HCT116 (cell line): ENCODE measurements at regions not wholly inside any gene's neighbourhood (a gene's known extent, or its start where the extent isn't known, plus 50 kb on each side); places are given as distances from the start of the nearest gene placed in this dataset.

Source experiments
- EZH2 ChIP-seq: fragments of 200-600 bp; sonication (generic); IDR thresholded peaks from 2 replicates; pipeline ENCODE4 v1.6.1; 2017; ENCODE audit warnings: antibody characterized with exemption, mixed run types
- EZH2phosphoT487 ChIP-seq: fragments of 200-600 bp; IDR thresholded peaks from 2 replicates; pipeline ENCODE4 v1.6.1; 2018; ENCODE audit warnings: antibody characterized with exemption, borderline replicate concordance
- JUND ChIP-seq: IDR thresholded peaks from 2 replicates; pipeline ENCODE4 v1.6.1; 2012
- POLR2A ChIP-seq: IDR thresholded peaks from 2 replicates; pipeline ENCODE4 v1.7.0; 2011; ENCODE audit warnings: borderline replicate concordance; ENCODE audit not compliant: insufficient read depth, insufficient read length; ENCODE audit errors: extremely low read depth
- POLR2AphosphoS5 ChIP-seq: IDR thresholded peaks from 2 replicates; pipeline ENCODE4 v1.6.1; 2011; ENCODE audit warnings: mild to moderate bottlenecking, low read depth, low read length, moderate library complexity
- RAD21 ChIP-seq: IDR thresholded peaks from 2 replicates; pipeline ENCODE4 v1.6.1; 2012; ENCODE audit warnings: low read depth, mild to moderate bottlenecking
- SRF ChIP-seq: IDR thresholded peaks from 2 replicates; pipeline ENCODE4 v1.6.1; 2012; ENCODE audit warnings: low read depth
- TCF7L2 ChIP-seq: IDR thresholded peaks from 2 replicates; pipeline ENCODE4 v1.7.0; 2011; ENCODE audit warnings: borderline replicate concordance, inconsistent platforms; ENCODE audit not compliant: insufficient read depth, insufficient read length; ENCODE audit errors: extremely low read depth
- YY1 ChIP-seq: IDR thresholded peaks from 2 replicates; pipeline ENCODE4 v1.6.1; 2011; ENCODE audit warnings: low read length, low read depth, moderate library complexity, mild to moderate bottlenecking; ENCODE audit not compliant: insufficient replicate concordance; ENCODE audit errors: extremely low read depth
- ZFX ChIP-seq: fragments of 450-650 bp; IDR thresholded peaks from 2 replicates; pipeline ENCODE4 v1.6.1; 2017
- ZNF274 ChIP-seq: fragments of 200-500 bp; sonication (Bioruptor generic); IDR thresholded peaks from 2 replicates; pipeline ENCODE4 v1.6.1; 2014; ENCODE audit warnings: mild to moderate bottlenecking, low read depth, low read length, inconsistent platforms
- TF ChIP-seq, protein P1 (sequence below), 3 experiments: fragments of 200-600 bp in 1 of 3; sonication (generic) in 1 of 3; IDR thresholded peaks in 2 of 3; conservative IDR thresholded peaks in 1 of 3; 2 replicates each; pipeline ENCODE4 v1.5.1; 2012 to 2017; ENCODE audit warnings: low read depth in 2 of 3, low read length in 2 of 3, antibody characterized with exemption in 1 of 3, borderline replicate concordance in 1 of 3, control low read depth in 1 of 3, mild to moderate bottlenecking in 1 of 3, mixed read lengths in 1 of 3, mixed run types in 1 of 3, moderate library complexity in 1 of 3; ENCODE audit not compliant: insufficient read depth in 1 of 3
- TF ChIP-seq, protein P2 (sequence below): IDR thresholded peaks from 2 replicates; pipeline ENCODE4 v1.6.1; 2011; ENCODE audit warnings: mild to moderate bottlenecking, low read length, moderate library complexity; ENCODE audit not compliant: insufficient replicate concordance; ENCODE audit errors: extremely low read depth
- TF ChIP-seq, protein P3 (sequence below): IDR thresholded peaks from 2 replicates; pipeline ENCODE4 v1.6.1; 2012; ENCODE audit warnings: low read depth

DNA sequence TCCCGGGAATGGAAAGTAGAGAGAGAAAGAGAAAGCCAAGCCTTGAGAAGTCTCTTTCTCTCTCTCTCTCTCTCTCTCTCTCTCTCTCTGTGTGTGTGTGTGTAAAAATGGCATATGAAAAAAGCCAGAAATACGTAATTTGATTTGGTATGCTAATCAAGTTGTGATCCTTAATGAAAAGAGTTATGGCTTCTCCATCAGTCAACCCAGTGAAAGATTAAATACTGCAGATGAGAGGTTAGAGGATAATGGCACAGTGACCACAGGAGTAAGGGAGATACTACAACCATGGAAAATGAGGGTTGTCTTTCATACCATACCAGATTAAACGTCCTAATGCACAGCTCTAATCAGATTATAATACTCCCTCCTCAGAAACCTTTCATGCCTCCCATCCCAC, 193.5 kb upstream of the SOX2 start:
- TF ChIP-seq ZNF274 (no peak), POLR2A (no peak), YY1 (no peak), JUND (no peak), POLR2AphosphoS5 (no peak), EZH2 (no peak), RAD21 (no peak), ZFX (no peak), TCF7L2 (no peak), SRF (no peak), EZH2phosphoT487 (no peak)
- TF ChIP-seq, protein P1, sequence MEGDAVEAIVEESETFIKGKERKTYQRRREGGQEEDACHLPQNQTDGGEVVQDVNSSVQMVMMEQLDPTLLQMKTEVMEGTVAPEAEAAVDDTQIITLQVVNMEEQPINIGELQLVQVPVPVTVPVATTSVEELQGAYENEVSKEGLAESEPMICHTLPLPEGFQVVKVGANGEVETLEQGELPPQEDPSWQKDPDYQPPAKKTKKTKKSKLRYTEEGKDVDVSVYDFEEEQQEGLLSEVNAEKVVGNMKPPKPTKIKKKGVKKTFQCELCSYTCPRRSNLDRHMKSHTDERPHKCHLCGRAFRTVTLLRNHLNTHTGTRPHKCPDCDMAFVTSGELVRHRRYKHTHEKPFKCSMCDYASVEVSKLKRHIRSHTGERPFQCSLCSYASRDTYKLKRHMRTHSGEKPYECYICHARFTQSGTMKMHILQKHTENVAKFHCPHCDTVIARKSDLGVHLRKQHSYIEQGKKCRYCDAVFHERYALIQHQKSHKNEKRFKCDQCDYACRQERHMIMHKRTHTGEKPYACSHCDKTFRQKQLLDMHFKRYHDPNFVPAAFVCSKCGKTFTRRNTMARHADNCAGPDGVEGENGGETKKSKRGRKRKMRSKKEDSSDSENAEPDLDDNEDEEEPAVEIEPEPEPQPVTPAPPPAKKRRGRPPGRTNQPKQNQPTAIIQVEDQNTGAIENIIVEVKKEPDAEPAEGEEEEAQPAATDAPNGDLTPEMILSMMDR (IDR thresholded peaks at IDR 0.05 in 2 of 3, conservative IDR thresholded peaks at IDR 0.05 in 1 of 3; ENCODE audit: borderline replicate concordance in 1 of 3, insufficient read depth in 1 of 3, low read depth in 2 of 3, low read length in 2 of 3): no peak
- TF ChIP-seq, protein P2, sequence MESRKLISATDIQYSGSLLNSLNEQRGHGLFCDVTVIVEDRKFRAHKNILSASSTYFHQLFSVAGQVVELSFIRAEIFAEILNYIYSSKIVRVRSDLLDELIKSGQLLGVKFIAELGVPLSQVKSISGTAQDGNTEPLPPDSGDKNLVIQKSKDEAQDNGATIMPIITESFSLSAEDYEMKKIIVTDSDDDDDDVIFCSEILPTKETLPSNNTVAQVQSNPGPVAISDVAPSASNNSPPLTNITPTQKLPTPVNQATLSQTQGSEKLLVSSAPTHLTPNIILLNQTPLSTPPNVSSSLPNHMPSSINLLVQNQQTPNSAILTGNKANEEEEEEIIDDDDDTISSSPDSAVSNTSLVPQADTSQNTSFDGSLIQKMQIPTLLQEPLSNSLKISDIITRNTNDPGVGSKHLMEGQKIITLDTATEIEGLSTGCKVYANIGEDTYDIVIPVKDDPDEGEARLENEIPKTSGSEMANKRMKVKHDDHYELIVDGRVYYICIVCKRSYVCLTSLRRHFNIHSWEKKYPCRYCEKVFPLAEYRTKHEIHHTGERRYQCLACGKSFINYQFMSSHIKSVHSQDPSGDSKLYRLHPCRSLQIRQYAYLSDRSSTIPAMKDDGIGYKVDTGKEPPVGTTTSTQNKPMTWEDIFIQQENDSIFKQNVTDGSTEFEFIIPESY: no peak
- TF ChIP-seq, protein P3, sequence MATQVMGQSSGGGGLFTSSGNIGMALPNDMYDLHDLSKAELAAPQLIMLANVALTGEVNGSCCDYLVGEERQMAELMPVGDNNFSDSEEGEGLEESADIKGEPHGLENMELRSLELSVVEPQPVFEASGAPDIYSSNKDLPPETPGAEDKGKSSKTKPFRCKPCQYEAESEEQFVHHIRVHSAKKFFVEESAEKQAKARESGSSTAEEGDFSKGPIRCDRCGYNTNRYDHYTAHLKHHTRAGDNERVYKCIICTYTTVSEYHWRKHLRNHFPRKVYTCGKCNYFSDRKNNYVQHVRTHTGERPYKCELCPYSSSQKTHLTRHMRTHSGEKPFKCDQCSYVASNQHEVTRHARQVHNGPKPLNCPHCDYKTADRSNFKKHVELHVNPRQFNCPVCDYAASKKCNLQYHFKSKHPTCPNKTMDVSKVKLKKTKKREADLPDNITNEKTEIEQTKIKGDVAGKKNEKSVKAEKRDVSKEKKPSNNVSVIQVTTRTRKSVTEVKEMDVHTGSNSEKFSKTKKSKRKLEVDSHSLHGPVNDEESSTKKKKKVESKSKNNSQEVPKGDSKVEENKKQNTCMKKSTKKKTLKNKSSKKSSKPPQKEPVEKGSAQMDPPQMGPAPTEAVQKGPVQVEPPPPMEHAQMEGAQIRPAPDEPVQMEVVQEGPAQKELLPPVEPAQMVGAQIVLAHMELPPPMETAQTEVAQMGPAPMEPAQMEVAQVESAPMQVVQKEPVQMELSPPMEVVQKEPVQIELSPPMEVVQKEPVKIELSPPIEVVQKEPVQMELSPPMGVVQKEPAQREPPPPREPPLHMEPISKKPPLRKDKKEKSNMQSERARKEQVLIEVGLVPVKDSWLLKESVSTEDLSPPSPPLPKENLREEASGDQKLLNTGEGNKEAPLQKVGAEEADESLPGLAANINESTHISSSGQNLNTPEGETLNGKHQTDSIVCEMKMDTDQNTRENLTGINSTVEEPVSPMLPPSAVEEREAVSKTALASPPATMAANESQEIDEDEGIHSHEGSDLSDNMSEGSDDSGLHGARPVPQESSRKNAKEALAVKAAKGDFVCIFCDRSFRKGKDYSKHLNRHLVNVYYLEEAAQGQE: no peak
